AG08395 (cell line): ENCODE measurements at regions not wholly inside any gene's neighbourhood (a gene's known extent, or its start where the extent isn't known, plus 50 kb on each side); places are given as distances from the start of the nearest gene placed in this dataset.

Experiments used
- DNase-seq: peaks from one replicate; pipeline ENCODE4 v3.0.0; 2012; ENCODE audit warnings: mixed read lengths, low spot score

DNA sequence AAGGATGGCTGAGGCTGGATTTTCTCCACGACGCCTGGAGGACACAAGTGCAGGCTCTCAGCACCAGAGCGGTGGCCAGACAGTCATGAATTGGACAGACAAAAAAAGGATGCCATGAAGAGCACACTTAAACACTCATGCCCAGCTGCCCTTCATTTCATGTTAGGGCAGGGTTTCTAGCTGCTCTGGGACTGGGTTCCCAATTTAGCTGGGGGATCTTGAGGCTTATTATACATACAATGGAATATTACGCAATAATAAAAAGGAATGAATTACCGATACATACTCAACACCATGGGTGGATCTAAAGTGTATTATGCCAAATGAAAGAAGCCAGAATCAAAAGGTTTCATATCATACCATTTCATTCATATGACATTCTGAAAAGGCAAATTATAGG is 512.1 kb upstream of the LRRC4C start:
- DNase-seq = no peak

DNA sequence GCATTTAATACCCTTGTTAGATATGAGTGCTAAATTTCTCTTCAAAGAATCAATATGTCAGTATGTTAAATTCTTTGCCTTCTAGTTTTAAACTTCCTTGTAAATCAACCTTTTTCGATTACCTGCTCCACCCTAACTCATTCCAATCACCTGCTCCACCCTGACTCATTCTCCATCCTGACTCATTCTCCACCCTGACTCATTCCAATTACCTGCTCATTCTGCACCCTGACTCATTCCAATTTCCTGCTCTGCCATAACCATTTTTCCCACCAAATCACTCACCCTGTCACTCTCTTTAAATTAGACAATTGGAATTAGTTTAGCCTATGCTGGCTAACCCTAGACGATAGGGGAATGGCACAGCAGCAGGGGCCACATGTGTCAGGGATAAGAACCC is 519.5 kb upstream of the LRRC4C start:
- no peak for DNase-seq

DNA sequence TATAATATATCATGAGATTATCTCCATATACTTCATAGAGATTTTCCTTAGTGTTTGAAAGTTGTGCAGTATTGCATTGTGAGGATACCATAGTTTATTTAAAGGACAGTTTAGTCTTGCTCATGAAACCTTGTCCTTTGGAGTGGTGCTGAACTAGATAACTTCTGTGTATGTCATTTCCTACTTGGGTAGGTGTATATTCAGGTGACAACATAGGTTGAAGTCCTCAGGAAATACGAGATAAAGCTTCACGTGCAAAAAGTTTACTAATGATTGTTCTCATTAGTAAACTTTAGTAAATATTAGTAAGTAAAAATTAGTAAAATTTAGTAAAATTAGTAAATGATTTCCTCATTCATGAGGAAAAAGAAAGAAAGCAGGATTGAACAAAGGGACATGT is 521.3 kb upstream of the LRRC4C start:
- DNase-seq = no peak

DNA sequence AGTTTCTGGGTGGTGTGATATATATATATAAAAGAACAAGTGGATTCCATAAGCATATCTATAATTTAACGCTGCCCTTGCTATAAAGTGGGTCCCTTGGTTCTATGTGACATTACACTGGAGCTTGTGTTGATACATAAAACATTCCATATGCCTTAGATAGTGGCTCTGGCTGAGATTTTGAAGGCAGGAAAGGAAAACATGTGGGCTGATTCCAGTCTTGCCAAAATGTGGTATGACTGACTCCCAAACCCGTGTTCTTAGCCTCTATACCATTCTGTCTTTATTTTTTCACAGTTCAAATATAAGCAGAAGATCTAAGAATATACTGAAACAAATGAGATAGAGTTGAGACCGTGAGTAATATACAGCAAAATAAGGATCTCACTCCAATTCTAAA is 522.8 kb upstream of the LRRC4C start:
- no peak for DNase-seq

DNA sequence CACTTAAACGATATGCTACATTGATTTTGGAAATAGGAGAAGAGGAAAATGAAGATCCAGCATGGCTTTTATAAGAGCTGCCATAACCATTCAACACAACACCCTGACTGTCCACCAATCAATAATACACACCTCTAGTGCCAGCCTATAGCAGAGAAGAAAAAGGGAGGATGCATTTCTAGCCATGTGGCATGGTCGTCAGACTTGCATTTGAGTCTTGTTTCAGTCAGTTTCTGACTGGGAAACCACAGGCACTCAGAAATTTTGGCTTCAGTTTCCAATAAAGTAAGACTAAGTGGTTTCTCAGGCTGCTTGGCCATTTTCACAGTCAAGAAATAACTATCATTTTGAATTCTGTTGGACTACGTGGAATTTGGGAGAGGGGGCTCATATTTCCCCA is 523.5 kb upstream of the LRRC4C start:
- no peak for DNase-seq

DNA sequence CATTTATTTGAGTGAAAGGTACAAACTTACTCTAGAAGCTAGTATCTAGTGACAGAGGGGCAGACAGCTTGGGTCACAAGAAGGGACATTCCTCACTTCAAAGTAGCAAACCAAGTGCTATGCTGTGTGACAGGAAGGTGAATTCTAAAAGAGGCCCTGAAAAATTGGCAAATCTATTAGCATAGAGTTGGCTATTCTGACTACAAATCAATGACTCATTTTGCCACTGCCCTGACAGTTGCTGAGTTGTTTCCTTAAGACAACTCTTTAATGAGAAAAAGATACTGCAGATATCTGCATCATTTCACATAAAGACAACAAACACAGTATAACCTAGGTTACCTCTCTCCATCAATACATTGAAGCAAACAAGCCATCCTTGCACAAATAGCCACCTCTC is 524.0 kb upstream of the LRRC4C start:
- no peak for DNase-seq

DNA sequence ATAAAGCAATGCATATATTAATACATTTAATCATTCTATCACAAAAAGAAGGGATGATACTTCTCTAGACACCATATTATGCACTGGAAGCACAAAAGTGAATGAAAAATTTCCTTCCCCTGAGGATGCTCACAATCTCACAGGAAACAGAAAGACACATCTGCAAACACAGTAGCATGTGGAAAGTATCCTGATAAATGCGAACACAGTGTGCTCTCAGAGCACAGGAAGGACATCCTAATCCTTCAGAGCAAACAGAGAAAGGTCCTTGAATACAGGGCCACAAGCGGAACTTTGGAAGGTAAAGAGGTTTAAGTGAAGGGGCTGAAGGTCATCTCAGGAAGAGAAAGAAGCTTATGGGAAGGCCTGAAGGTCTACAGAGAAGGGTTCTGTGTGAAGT is 524.6 kb upstream of the LRRC4C start:
- no peak for DNase-seq

DNA sequence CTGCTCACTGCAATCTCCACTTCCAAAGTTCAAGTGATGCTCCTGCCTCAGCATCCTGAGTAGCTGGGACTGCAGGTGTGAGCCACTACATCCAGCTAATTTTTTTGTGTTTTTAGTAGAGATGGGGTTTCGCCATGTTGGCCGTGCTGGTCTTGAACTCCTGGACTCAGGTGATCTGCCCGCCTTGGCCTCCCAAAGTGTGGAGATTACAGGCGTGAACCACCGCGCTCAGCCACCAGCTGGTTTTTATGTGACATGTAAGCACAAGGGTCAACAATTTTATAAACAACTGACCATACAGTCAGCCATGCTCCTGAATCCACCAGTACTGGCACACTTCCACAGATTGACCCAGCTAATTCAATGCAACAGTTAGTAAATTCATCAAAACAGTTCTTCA is 526.3 kb upstream of the LRRC4C start:
- DNase-seq = no peak

DNA sequence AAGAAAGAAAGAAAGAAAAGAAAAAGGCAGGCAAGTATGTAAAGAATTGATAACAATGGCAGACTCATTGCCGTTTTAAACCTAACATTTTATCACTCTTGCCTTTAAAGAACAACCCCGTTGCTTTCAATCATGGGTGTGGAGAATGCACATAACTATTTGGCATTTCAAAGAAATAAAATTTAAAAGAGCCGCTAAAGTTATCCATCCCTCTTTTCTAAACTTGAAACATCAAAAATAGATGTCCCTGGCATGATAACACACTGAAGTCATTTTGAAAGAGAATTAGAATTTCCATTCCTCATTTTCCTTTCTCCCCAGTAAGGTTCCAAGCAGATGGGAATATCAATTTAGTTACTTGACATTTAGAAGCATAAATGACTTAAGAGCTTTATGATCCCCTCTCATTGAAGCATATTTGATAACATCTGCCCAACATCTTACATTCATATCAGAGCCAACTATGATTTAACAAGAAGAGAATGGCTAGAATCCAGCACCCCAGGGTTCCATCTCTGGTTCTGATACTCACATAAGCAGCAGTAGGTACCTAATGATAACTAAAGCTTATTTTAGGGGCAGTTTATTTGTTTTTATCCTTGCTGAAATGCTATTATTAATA is 529.6 kb upstream of the LRRC4C start:
- no peak for DNase-seq

DNA sequence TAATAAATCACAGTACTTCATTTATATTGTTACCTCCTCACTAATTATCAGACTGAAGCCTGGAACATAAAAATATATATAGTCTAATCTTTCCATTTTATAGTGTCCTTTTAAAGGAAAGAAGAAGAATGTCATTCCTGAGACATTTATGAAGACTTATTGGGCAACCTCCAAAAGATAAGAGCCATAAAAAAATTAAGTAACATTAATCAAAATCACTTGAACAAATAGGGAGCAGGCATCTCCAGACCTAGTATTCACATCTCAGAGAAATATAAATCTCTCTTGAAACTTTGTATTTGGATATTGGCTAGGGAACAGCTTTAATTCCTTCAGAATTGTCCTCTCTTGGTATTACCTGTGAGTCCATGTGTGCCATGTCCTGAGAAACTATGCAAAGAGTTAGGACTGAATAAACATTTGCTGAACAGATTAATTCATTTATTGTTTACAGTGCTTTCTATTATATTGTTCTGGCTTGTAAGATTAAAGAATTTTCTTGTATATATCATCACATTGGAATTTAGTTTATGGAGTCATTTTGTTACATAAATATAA is 530.5 kb upstream of the LRRC4C start:
- no peak for DNase-seq

DNA sequence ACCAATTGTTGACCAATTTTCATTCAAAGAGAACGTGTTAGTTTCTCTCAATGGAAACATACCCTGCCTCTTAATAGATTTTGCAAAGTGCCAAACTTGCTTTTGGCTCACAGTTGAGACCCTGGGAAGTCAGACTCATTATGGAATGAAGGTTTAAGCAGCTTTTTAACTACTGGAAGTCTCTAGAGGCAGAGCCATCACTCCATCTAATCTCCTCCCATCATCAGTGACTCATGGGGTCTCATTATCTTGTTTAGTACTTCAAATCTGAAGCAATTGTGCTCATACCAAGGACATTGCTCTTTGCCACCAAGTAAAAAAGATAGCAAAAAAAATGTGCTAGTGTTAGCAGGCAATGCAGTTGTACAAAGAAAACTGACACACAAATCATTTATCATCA is 537.1 kb upstream of the LRRC4C start:
- no peak for DNase-seq

DNA sequence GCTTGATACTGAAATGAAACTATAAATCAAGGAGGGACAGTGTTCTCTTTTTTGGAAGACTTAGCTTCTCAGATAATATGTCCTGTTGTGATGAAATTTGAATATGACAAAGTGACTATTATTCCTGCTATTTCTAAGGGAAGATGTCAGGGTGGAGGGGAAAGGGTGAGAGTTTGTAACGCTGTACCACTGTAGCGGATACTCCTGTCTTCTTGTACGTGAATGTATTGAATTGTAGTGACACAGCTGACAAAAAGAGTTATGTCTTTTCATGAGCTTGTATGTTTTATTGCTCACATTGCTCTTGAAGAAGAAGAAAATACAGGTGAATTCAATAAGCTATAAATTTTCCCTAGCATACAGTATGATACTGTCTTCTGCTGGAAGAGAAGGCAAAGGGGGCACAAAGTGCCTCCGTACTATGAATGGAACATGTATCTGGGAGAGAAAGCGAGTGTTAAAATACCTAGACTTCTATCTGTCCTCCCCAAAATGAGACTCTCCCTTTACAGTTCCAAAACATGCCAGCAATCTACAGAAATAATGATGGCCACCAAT is 538.5 kb upstream of the LRRC4C start:
- no peak for DNase-seq

DNA sequence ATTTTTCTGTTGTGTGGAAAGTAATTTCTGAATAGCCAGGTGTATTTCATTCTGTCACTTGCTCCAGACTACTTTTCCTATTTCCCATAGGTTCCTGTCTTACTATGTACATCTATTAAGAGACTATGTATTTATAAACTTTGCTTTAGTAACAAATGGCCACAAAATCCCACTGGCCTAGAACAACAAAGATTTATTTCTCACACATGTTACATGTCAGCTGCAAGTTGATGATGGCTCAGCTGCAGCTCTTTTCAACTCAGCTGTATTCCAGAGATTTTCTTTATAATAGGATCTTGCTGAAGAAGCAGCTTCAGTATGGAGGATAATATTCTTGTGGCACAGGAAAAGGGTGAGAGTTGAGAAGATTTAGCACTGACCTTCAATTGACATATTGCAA is 539.6 kb upstream of the LRRC4C start:
- DNase-seq = no peak

DNA sequence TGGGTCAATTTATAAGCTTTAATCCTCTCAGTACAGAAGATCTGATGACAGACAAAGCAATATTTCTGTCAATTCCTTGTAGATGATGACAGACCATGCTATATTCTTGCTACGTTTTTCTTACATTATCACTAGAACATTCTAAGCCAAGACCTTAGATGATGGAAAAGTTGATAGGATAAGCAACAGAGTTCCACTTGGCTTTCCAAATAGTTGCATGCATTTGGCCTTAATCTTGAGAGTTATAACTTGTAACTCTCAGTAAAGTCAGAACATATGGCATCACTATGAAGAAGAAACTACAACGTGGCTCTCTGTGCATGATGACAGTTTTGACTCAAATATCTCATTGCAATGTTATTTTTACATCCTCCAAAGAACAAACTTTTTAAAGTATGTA is 544.3 kb upstream of the LRRC4C start:
- no peak for DNase-seq

DNA sequence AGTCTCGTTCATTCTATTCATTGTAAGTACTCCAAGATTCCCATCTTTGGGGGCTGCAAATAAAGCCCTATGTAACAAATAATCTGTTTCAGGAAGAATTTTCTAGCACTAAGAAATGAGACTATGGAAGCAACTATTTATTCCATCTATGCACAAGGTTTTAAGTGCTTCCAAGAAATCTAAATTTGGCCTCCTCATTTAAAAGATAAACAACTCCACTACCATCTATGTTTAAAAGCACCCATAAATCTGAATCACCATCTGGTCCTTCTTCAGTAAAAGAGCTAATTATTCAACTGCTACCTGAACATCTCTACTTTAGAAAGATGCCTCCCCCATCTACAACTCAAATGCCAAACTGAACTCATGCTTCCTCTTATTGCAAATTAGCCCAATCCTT is 547.3 kb upstream of the LRRC4C start:
- DNase-seq = no peak

DNA sequence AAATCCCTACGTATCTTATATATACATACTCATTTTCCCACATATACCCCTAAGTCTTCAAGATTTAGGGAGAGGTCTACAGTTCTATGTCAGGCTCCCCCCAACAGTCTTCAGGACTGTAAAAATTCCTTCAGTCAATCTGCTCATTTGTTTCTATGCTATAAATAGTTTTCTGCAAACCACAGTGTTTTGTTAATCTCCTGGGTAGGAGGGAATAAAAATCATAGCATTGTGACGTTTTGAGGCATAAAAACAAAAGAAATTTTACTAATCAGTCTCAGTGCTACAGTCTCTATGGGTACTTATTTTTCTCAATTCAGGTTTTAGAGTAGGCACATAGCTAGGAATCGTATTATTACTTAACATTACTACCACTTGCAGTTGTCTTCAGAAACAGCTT is 552.8 kb upstream of the LRRC4C start:
- DNase-seq = no peak

DNA sequence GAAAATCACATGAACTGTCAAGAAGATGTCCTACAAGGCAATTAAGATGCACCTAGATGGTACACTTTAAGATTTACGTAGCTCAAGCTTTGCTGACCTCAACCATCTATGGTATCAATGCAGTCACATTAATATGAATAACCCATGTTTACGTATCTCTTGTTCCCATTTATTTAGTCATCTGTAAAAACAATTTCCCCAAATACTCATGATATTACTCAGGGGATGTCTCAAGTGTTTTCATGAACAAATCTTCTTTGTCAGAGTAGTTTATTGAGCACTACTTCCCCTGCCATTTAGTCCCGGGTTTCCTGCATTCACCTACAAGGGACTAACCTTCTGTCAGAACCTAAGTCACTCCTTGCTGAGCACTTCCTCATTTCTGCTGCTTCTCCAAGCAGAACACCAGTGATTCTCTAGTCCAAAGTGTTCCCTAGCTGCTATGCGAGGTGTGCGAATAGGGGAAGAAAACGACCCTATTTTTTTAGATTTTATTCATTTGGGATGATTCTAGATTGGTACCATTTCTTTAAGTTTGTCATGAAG is 554.3 kb upstream of the LRRC4C start:
- DNase-seq = no peak

DNA sequence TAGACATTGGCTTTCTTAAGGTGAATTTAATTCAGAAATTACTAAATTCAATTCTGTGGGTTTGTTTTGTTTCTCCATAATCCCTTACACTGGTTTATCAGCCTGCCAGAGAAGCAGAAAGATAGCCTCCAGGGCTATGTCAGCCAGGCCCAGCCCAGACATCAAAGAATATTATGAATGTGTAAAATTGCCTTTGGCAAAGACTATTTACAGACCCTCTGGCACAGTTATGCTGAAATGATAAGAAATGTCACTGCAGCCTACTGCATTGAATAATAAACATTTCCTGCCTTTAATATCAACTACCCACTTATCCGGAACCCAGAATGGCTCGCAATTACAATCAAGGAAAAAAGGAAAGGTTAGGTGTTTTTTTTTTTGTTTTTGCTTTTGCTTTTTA is 562.5 kb upstream of the LRRC4C start:
- no peak for DNase-seq

DNA sequence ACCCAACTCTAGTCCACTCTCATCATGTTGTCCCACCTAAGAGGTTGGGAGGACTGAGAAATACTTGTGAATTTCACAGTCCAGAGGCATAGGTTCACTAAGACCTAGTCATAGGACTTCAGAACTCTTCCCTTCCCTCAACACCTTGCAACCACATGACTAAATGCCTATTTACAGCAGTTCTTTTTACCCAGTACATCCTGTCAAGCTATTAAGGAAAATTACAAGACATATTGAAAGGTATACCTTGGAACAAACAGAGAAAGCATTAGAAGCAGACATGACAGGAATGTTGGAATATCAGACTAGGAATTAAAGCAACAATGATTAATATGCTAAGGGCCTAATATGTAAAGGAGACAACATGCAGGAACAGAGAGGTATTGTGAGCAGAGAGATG is 563.8 kb upstream of the LRRC4C start:
- DNase-seq = no peak

DNA sequence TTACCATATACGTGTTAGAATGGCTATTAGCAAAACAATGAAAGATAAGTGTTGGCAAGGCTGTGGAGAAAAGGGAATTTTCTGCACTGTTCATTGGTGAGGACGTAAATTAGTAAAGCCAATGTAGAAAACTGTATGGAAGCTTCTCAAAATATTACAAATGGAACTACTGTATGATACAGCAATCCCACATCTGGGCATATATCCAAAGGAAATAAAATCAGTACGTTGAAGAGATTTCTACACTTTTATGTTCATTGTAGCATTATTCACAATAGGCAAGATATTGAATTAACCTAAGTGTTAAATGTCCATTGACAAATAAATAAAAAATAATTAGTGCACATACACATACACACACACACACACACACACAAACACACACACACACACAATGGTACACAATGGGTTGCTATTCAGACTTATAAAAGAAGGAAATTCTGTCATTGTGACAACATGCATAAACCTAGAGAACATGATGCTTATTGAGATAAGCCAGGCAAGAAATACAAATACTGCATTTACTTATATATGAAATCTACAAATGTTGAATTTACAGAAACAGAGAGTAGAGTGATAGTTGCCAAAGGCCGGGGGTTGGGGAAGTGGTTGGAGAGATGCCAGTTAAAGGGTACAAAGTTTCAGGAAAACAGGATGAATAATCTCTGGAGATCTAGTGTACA is 565.8 kb upstream of the LRRC4C start:
- DNase-seq = no peak

DNA sequence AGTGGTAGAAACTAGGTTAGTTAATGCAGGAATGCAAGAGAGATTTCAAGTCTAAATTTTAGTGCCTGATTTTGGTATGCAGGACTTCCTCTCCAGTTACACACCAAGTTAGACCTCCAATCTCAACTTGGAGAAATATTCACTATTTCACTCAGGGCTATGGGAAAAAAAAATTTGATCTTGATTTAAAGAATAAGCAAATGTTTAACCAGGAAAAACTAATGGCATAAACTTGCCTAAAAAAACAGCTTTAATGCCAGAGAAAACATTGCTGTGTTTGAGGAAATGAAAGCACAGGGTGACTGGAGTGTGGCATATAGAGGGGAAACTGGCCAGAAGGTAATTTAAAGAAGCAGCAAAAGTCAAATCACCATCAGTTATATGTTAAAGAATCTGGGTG is 575.4 kb upstream of the LRRC4C start:
- no peak for DNase-seq

DNA sequence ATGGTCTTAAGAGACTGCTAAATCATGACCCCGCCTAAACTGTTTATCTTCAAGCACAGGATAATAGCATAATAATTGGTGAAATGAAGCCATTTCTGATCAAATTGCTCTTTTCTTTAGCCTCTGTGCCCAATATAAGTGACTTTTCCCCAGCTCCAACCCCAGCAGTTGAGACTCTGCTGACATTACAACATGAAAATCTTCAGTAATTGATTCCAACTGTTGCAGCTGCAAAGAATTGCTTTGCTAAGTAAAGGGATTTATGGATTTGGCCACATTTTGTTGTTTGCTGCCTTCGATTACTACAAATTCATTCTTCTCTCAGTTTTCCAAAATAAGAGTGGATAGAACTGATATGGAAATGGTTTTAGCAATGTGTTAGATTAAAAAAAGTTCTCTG is 576.7 kb upstream of the LRRC4C start:
- DNase-seq = no peak

DNA sequence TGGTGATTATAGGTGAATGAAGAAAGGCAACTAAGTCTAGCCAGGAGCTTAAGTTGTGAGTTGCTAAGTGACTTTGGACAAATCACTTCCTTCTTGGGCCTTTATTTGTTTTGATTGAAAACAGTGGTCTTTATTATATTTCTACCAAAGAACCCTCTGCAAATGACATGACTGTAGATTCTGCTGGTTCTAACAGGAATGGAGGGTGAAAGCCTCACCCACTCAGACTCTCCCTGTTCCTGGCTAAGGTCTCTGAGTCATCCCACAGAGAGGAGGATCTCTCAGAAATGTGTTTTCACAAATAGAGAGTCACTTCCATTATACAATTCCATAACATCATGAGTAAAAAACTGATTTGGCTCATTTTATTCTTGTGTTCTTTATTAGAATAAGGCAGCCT is 583.9 kb upstream of the LRRC4C start:
- no peak for DNase-seq
